HG03196 (cell line): ENCODE measurements at regions not wholly inside any gene's neighbourhood (a gene's known extent, or its start where the extent isn't known, plus 50 kb on each side); places are given as distances from the start of the nearest gene placed in this dataset.
"Not testable (repeated sequence)": the region's sequence is repeated elsewhere in the genome, so short reads cannot be mapped to it uniquely, and the experiment has no call there.

Source experiments
- ATAC-seq: cut with Tn5 transposase; IDR thresholded peaks from one replicate; pipeline ENCODE4 v1.9.1; 2021; ENCODE audit not compliant: unreplicated experiment

- no peak for ATAC-seq
Measured at GRCh38 chr3:110646496-110646895, 425.1 kb upstream of the NECTIN3 start.

- no peak for ATAC-seq
Measured at GRCh38 chr3:110647586-110647985, 424.0 kb upstream of the NECTIN3 start.

- no peak for ATAC-seq
Measured at GRCh38 chr3:110650741-110651140, 420.9 kb upstream of the NECTIN3 start.

GRCh38 chr3:110654843-110655502 lies 416.6 kb upstream of the NECTIN3 start:
- ATAC-seq = no peak

GRCh38 chr3:110656394-110657025 lies 415.1 kb upstream of the NECTIN3 start:
- no peak for ATAC-seq

GRCh38 chr3:110664148-110664547 lies 407.5 kb upstream of the NECTIN3 start:
- no peak for ATAC-seq

- ATAC-seq = no peak
Measured at GRCh38 chr3:110666495-110666894, 405.1 kb upstream of the NECTIN3 start.

GRCh38 chr3:110667216-110667615 lies 404.4 kb upstream of the NECTIN3 start:
- no peak for ATAC-seq

- no peak for ATAC-seq
Measured at GRCh38 chr3:110670407-110670806, 401.2 kb upstream of the NECTIN3 start.

- no peak for ATAC-seq
Measured at GRCh38 chr3:110677506-110677905, 394.1 kb upstream of the NECTIN3 start.

- ATAC-seq = no peak
Measured at GRCh38 chr3:110679285-110679684, 392.3 kb upstream of the NECTIN3 start.

GRCh38 chr3:110680450-110680849 lies 391.2 kb upstream of the NECTIN3 start:
- ATAC-seq = no peak

- no peak for ATAC-seq
Measured at GRCh38 chr3:110684466-110684865, 387.1 kb upstream of the NECTIN3 start.

- no peak for ATAC-seq
Measured at GRCh38 chr3:110685630-110686029, 386.0 kb upstream of the NECTIN3 start.

- ATAC-seq = no peak
Measured at GRCh38 chr3:110686701-110687100, 384.9 kb upstream of the NECTIN3 start.

- no peak for ATAC-seq
Measured at GRCh38 chr3:110687138-110687537, 384.5 kb upstream of the NECTIN3 start.

GRCh38 chr3:110697961-110698360 lies 373.7 kb upstream of the NECTIN3 start:
- ATAC-seq = no peak

- not testable (repeated sequence) for ATAC-seq
Measured at GRCh38 chr3:110704332-110704731, 367.3 kb upstream of the NECTIN3 start.

GRCh38 chr3:110708156-110708555 lies 363.5 kb upstream of the NECTIN3 start:
- no peak for ATAC-seq

- ATAC-seq = no peak
Measured at GRCh38 chr3:110710156-110710555, 361.5 kb upstream of the NECTIN3 start.

- ATAC-seq = no peak
Measured at GRCh38 chr3:110710603-110711002, 361.0 kb upstream of the NECTIN3 start.

GRCh38 chr3:110711130-110711832 lies 360.3 kb upstream of the NECTIN3 start:
- ATAC-seq = no peak
